ENCODE measurements at regions not wholly inside any gene's neighbourhood (a gene's known extent, or its start where the extent isn't known, plus 50 kb on each side); places are given as distances from the start of the nearest gene placed in this dataset.

DNA sequence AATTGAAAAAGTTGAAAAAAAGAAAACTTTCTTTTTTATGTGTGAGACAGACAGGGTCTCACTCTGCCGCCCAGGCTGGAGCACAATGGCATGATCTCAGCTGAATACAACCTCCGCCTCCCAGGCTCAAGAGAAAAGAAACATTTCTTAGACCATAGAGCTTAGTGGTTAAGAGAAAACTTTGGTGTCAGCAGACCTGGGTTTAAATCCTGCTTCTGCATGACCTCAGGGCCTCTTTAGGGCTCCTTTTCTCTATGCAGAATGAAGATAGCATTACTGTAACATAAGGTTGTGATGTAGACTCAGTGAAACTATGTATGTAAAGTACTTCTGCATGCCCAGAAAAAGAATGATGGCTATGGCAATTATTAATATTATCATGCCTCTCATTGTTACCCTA is 104.7 kb upstream of the NUDT4 start:
- TF ChIP-seq, protein P1, sequence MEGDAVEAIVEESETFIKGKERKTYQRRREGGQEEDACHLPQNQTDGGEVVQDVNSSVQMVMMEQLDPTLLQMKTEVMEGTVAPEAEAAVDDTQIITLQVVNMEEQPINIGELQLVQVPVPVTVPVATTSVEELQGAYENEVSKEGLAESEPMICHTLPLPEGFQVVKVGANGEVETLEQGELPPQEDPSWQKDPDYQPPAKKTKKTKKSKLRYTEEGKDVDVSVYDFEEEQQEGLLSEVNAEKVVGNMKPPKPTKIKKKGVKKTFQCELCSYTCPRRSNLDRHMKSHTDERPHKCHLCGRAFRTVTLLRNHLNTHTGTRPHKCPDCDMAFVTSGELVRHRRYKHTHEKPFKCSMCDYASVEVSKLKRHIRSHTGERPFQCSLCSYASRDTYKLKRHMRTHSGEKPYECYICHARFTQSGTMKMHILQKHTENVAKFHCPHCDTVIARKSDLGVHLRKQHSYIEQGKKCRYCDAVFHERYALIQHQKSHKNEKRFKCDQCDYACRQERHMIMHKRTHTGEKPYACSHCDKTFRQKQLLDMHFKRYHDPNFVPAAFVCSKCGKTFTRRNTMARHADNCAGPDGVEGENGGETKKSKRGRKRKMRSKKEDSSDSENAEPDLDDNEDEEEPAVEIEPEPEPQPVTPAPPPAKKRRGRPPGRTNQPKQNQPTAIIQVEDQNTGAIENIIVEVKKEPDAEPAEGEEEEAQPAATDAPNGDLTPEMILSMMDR (IDR thresholded peaks at IDR 0.05; ENCODE audit: insufficient read depth, low read length, poor library complexity, severe bottlenecking) = no peak
- TF ChIP-seq EZH2phosphoT487 (conservative IDR thresholded peaks at IDR 0.05; ENCODE audit: low read length) = no peak

Data from SU-DHL-6 (cell line).